Lung microvascular endothelial cell (primary cell): ENCODE measurements at regions not wholly inside any gene's neighbourhood (a gene's known extent, or its start where the extent isn't known, plus 50 kb on each side); places are given as distances from the start of the nearest gene placed in this dataset.

Source experiments
- DNase-seq, 2 donors: peaks; one replicate each; pipeline versions ENCODE4 v3.0.0 to v3.0.0-alpha.2; 2010; ENCODE audit warnings: low read depth in 2 of 2

DNA sequence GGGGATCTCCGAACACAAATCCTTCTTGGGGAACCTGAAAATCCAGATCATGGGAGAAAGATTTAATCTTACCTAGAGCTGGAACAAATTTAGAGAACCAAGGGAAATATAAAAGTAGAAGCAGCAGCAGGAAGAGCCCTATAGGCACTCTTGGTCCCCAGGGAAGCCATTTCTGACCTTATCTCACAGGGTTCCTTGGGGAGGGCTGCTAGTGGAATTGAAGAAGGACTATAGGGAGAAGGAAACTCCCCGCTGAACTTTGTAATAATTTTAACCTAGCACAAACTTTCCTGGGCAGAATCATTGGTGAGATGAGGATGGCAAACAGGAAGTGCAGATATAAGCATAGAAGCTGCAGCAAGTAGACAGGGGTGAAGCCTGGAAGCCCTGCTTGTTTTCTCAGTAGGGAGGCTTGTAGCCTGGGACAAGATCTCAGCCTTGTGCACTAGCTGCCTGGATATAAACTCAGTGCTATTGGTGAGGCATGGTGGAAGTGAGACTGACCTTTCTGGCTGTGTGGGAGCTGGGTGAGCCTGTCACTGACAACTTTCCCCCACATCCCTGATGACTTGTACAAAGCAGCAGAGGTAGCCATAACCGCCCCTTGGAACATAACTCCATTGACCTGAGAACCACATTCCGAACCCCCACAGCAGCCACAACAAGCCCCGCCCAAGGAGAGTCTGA, 343.0 kb upstream of the TGFBR2 start:
- DNase-seq = no peak

- DNase-seq = no peak
These were observed 342.5 kb upstream of the TGFBR2 start for GRCh38 chr3:30263925-30264313.

GRCh38 chr3:30266524-30266923, 339.9 kb upstream of the TGFBR2 start:
- DNase-seq = no peak

DNA sequence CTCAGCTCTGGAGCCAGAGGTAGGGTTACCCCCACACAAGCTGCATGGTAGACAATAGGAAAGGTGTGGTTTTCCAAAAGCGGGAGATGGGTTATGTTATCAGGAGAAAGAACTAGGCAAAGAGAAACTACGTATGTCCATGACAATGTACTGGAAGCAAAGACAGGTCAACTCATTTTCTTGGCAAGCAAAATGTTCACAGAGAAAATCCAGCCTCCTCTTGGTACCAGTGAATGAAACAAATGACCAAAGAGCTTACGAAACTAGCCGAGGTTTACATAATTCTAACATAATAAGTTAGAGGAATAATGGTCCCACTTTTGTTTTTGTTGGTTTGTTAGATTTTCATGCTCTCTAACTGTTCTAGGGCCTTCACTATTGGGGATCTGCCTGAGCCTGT, 338.1 kb upstream of the TGFBR2 start:
- DNase-seq = no peak

DNA sequence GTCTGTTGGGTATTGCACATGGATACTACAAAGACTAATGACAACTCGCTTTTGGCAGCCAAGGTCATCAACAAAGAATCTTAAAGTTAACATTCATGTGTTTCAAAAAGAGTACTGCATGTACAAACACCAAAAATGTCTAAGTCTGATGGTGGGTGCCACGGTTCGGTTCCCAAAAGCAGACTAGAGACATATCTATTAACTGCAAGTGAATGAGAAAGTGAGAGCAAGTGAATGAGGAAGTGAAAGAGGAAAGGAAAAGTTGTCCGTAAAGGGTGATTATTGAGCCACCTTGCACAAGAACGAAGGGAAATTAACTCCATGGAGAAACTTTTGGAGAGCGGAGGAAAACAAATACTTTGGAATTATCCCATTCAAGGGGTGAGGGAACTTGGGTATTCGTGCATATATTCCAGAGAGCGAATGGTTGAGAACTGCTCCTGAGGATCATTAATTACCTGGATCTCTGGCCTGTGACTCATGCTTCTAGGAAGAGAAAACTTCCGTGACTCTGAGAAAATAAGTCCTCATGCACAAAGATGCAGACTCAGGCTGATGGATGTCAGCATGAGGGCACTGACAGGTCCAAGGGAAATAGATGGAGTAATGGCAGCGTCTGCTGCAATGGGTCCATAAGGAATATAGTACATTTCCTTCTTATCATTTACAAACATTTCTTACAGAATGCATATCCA, 336.5 kb upstream of the TGFBR2 start:
- peak in 1 of 2 donors; percentile 51 for DNase-seq

GRCh38 chr3:30271781-30272180, 334.6 kb upstream of the TGFBR2 start:
- DNase-seq = peak in 1 of 2 donors; percentile 78

GRCh38 chr3:30273304-30274072, 332.9 kb upstream of the TGFBR2 start:
- DNase-seq = no peak

- DNase-seq = no peak
These were observed 328.9 kb upstream of the TGFBR2 start for GRCh38 chr3:30277494-30277893.

GRCh38 chr3:30281526-30281925, 324.9 kb upstream of the TGFBR2 start:
- no peak for DNase-seq

DNA sequence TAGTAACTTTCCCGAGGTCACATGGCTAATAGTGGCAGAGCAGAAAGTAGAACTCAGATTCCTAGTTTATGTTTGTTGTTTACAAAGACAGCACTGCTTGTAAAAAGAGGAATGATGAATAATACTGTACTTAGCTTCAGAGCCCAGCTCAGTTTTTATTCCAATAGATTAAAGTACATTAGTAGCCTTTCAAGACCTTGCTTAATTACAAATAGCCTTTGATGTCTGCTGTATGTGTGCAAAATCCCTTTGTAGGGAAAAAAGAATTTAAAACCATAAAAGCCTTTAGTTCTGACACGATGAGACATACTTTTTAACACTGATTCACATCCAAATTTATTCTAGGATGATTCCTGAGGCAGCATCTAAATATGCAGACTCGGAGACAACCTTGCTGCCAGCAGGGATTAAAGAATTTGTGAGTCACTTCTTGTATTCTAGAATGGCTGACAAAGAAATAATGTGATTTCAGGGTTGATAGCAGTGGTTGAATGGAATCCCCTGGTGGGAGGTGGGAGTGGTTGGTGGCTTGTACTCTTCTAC, 324.2 kb upstream of the TGFBR2 start:
- peak in 1 of 2 donors; percentile 84 for DNase-seq

DNA sequence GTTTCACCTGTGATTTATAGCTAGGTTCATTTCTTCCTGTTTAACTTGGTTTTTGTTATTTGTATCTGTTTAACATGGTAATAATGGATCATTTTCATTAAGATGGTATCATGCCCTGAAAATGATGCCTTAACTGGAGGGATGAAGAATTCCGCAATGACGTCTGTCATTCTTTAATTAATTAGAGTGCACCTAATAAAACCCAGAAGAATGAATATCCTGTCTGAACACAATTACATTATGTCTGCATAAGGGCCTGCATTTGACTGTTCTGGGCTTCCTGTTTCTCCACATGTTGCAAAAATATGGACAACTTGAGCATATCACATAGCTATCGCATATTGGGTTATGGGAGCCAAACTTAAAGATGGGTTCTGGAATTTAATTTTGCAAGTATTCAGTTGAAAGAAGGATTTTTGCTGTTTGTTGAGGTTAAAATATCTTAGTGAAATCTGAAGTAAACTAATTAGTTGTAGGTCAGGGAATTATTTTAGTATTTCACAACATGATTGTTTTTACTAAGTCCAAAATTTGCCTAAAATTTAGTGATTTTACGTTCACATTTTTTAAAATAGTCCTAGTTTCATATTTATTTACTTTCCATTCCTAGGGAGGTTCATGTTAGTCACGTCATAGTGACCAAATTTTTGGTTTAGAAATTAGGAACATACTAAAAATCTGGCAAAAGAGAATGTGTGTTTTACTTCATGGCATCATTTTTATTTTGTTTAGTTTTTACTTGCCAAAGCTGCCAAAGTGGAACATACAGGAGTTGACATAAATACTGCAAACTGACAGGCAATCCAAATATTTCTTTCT, 321.0 kb upstream of the TGFBR2 start:
- peak in 1 of 2 donors; percentile 20 for DNase-seq

DNA sequence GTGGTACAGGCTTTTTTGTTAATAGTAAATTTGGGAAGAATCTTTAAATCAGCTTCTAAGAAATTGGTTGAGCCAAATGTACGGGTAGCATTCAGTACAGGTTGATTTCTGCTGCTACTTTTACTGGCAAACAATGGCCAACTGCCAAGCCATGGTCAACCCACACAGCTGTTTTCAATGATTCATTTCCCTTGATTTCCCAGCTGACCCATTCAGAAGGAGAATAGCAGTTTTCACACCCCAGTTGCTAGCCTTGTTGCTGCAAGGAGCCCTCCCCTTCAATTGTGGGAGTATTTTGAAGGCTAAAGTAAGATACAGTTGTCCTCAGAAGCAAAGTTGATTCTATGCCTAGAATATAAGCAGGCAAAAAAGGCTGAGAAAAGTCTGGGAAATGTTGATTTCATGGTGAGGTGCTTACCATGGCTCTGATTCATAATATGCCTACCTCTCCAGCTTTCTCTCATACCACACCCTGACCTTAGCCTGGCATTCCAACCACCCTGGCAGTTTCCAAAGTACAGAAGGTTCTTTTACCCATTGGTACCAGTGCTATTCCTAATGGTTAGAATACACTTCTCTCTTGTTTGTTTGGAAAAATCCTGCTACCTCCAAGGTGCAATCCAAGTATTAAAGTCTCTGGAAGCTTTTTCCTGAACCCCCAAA, 320.3 kb upstream of the TGFBR2 start:
- DNase-seq = peak; percentile 92 to 99

DNA sequence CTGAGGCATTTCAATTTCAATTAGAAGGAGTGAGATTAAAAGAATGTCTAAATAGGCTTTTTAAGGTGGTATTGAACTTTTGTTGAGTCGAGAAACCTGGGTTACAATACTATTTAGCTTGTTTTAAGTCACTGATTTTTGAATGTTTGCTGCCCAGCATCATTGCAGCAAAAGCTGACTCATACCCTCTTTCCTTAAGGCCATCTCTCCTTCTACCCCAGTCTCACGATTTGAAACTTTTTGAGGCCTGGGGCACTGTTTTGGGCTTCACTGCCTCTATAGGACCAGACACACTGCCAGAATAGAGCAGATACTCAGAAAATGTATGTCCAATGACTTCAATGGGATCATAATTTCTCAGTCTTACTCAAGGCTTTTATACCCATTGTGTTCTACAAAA, 319.6 kb upstream of the TGFBR2 start:
- DNase-seq = peak in 1 of 2 donors; percentile 62

DNA sequence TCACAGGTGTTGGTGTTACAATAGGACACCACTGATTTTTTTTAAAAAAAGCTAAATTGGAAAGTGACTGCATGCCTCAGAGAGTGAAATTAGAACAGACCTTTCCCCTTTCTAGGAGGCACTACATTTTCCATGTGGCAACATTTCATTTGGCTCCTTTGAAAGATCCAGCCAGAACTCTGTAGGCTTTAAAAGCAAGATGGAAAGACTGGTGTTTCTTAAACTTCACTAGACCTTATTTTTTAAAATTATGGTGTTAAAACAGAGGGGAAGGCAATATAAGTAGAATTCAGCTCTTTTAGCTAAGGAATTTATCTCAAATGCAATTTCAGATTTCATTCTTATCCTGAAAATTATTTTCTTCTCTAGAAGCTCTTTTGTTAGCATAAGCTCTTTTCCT, 317.6 kb upstream of the TGFBR2 start:
- peak in 1 of 2 donors; percentile 4 for DNase-seq

DNA sequence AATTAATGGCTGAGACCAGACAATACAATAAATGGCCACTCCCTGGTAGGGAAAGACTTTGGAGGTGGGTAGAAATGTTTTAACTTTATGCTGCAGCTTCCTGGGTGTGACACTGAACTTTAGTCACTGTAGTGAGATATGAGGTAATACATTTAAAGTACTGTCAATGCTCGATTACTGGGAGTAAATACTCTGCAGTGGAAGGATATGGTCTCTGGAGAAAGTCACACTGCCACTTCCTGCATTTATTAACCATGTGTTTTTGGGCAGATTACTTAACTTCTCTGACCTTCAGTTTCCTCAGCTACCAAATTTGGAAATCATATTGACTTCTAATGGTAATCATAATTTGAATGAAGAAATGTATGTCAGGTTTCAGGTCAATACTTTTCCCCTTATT, 317.1 kb upstream of the TGFBR2 start:
- peak; percentile 17 to 84 for DNase-seq

- peak; percentile 59 to 75 for DNase-seq
These were observed 316.6 kb upstream of the TGFBR2 start for GRCh38 chr3:30289766-30290165.

DNA sequence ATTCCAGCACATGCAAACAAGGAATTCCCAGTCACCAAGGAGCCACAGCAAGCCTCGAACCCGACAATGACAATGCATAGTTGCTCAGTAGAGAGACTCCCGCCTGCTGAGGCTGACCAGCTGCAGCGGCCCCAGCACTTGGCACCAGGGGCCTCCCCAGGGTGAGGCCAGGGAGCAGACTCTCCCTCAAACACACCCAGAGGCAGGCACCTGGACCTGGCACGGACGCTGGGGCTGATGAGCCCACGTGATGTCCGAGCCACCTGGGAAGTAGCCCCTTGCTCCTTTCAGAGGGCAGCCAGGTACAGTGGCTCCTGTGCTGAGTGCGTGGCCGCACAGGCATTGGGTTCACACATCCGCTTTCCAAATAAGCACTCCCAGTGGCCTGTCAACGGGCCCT, 315.9 kb upstream of the TGFBR2 start:
- DNase-seq = no peak

- DNase-seq = peak; percentile 69 to 96
These were observed 314.1 kb upstream of the TGFBR2 start for GRCh38 chr3:30292192-30292893.

DNA sequence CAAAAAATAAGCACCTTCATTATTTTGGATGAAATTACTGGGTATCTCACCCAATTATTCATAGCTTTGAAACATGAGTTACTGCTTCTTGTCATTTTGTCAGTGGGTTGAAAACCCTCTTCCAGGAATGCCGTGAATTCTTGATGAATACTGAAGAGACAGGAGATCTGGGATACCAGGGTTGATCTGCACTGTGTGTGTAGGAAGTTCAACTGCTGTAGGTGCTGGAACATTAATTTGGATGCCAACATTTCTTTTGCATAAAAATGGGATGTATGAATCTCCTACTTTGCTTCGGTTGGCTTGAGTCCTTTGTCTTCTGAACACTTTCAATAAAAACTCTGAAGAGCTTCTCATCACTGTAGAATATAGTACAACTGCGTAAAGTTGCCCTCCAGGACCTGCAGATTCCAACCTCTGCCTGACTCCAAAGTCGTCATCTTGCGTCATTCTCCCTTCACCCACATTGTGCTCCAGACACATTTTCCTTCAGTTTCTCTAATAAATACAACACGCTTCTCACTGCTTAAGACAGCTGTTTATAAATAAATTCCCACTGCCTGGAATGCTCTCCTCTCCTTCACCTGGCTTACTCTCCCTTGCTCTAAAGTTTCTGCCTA, 312.7 kb upstream of the TGFBR2 start:
- DNase-seq = peak in 1 of 2 donors; percentile 13

- peak in 1 of 2 donors; percentile 5 for DNase-seq
These were observed 312.1 kb upstream of the TGFBR2 start for GRCh38 chr3:30294241-30294667.
